NCI-H524 (cell line): ENCODE measurements at regions not wholly inside any gene's neighbourhood (a gene's known extent, or its start where the extent isn't known, plus 50 kb on each side); places are given as distances from the start of the nearest gene placed in this dataset.

Experiments
- DNase-seq, 2 experiments: peaks; one replicate each; lab custom pipeline; 2025; lab: John Stamatoyannopoulos, UW

- DNase-seq: no peak
These were observed 521.5 kb downstream of the FUT8 start for GRCh38 chr14:65934070-65934435.

GRCh38 chr14:65936342-65936975 is 523.9 kb downstream of the FUT8 start:
- no peak for DNase-seq

- DNase-seq: no peak
These were observed 524.8 kb downstream of the FUT8 start for GRCh38 chr14:65937079-65937959.

- no peak for DNase-seq
These were observed 525.4 kb downstream of the FUT8 start for GRCh38 chr14:65937960-65938316.

GRCh38 chr14:65938738-65939137 is 526.2 kb downstream of the FUT8 start:
- no peak for DNase-seq

GRCh38 chr14:65939184-65939583 is 526.7 kb downstream of the FUT8 start:
- no peak for DNase-seq

- DNase-seq: peak; percentile 16 to 64
These were observed 527.7 kb downstream of the FUT8 start for GRCh38 chr14:65940056-65940735.

- DNase-seq: peak in 1 of 2 experiments; percentile 74
These were observed 528.6 kb downstream of the FUT8 start for GRCh38 chr14:65941091-65941490.

- no peak for DNase-seq
These were observed 530.6 kb downstream of the FUT8 start for GRCh38 chr14:65943150-65943549.

GRCh38 chr14:65943916-65944410 is 531.4 kb downstream of the FUT8 start:
- DNase-seq: no peak

- DNase-seq: no peak
These were observed 532.8 kb downstream of the FUT8 start for GRCh38 chr14:65945327-65945726.

GRCh38 chr14:65946494-65946893 is 534.0 kb downstream of the FUT8 start:
- DNase-seq: no peak

- DNase-seq: no peak
These were observed 535.8 kb downstream of the FUT8 start for GRCh38 chr14:65948302-65948701.

GRCh38 chr14:65949711-65950516 is 536.3 kb upstream of the CCDC196 start:
- DNase-seq: peak; percentile 33 to 54

- no peak for DNase-seq
These were observed 531.2 kb upstream of the CCDC196 start for GRCh38 chr14:65954942-65955341.

GRCh38 chr14:65957631-65958205 is 528.5 kb upstream of the CCDC196 start:
- DNase-seq: no peak

- DNase-seq: peak in 1 of 2 experiments; percentile 65
These were observed 527.3 kb upstream of the CCDC196 start for GRCh38 chr14:65958664-65959562.

GRCh38 chr14:65959563-65960024 is 526.6 kb upstream of the CCDC196 start:
- peak; percentile 37 to 80 for DNase-seq

GRCh38 chr14:65961004-65961403 is 525.2 kb upstream of the CCDC196 start:
- peak; percentile 14 to 43 for DNase-seq

GRCh38 chr14:65962952-65963351 is 523.2 kb upstream of the CCDC196 start:
- no peak for DNase-seq
